HEK293 (cell line): ENCODE measurements at regions not wholly inside any gene's neighbourhood (a gene's known extent, or its start where the extent isn't known, plus 50 kb on each side); places are given as distances from the start of the nearest gene placed in this dataset.

Experiments
- CTCF ChIP-seq: fragments of 450-650 bp; formaldehyde crosslinking; IDR thresholded peaks from 2 replicates; pipeline ENCODE4 v1.5.1; 2016; ENCODE audit warnings: missing biosample characterization, missing genetic modification characterization
- GLI4 ChIP-seq: fragments of 450-650 bp; formaldehyde crosslinking; IDR thresholded peaks from 2 replicates; pipeline ENCODE4 v1.5.1; 2016; ENCODE audit warnings: missing biosample characterization, missing genetic modification characterization
- PATZ1 ChIP-seq: fragments of 450-650 bp; formaldehyde crosslinking; IDR thresholded peaks from 2 replicates; pipeline ENCODE4 v1.5.1; 2016; ENCODE audit warnings: missing biosample characterization, missing genetic modification characterization
- ZFP41 ChIP-seq: fragments of 450-650 bp; formaldehyde crosslinking; IDR thresholded peaks from 2 replicates; pipeline ENCODE4 v1.5.1; 2016; ENCODE audit warnings: missing biosample characterization, missing genetic modification characterization, borderline replicate concordance
- ZNF433 ChIP-seq: fragments of 450-650 bp; formaldehyde crosslinking; IDR thresholded peaks from 2 replicates; pipeline ENCODE4 v1.5.1; 2016; ENCODE audit warnings: missing biosample characterization, missing genetic modification characterization, low read depth
- ZNF48 ChIP-seq: fragments of 450-650 bp; formaldehyde crosslinking; IDR thresholded peaks from 2 replicates; pipeline ENCODE4 v1.5.1; 2016; ENCODE audit warnings: missing biosample characterization, missing genetic modification characterization
- ZNF513 ChIP-seq: fragments of 450-650 bp; IDR thresholded peaks from 2 replicates; pipeline ENCODE4 v1.5.1; 2018; ENCODE audit warnings: missing biosample characterization, missing genetic modification characterization
- ZNF664 ChIP-seq: fragments of 450-650 bp; formaldehyde crosslinking; IDR thresholded peaks from 2 replicates; pipeline ENCODE4 v1.5.1; 2016; ENCODE audit warnings: missing biosample characterization, missing genetic modification characterization

- no peak for TF ChIP-seq PATZ1 (tag by site-specific recombination)
- TF ChIP-seq GLI4 (tag by site-specific recombination): no peak
- no peak for TF ChIP-seq CTCF (tag by site-specific recombination)
- TF ChIP-seq ZNF48 (tag by site-specific recombination): no peak
- no peak for TF ChIP-seq ZNF664 (tag by site-specific recombination)
- no peak for TF ChIP-seq ZNF433
- TF ChIP-seq ZFP41 (tag by site-specific recombination): no peak
- TF ChIP-seq ZNF513 (tag by site-specific recombination): no peak
These were observed 199.9 kb upstream of the COX10 start for GRCh38 chr17:13869331-13869940.
